ENCODE measurements at regions not wholly inside any gene's neighbourhood (a gene's known extent, or its start where the extent isn't known, plus 50 kb on each side); places are given as distances from the start of the nearest gene placed in this dataset.

DNA sequence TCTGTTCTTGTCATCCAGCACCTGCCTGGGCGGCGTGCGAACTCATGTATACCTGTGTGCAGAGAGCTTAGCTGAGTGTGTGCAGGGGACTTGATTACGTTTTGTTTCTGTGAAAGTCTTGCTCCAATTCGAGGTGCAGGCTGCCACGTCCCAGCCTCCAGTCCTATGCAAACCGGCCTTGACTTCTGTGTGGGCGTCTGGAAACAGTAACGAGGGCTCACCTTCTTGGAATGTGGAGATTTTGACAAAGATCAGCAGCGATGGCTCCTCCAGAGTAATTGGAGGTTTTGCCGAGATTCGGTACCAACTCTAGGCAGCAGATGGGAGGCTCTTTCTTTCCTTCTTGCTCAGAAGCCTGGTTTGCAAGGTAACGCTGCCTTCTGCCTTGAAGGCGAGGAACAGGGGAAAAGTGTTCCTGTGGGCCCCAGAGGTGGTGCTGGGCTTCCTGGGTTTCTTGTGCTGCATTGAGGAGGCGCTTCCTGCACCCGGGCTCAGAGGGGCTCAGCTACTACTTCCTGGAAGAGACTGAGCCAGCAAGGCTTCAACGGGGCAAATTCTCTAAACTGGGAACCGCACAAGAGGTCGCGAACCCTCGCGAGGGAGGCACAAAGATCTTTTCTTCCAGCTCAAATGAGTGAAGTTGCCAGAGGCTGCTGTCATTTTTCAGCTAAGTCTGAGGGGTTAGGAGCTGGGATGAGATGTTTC is 249.0 kb downstream of the AACS start:
- no peaks in the 10 kb centered on the region for H3K36me3 Mint-ChIP-seq
- no peaks in the 10 kb centered on the region for H3K9me3 Mint-ChIP-seq
- no peaks in the 10 kb centered on the region for H3K36me3 ChIP-seq (ENCODE audit: control insufficient read depth, insufficient read depth, low read length)
- WGBS (ENCODE audit: insufficient coverage), result 40% methylated on average over 22 of the region's 22 CpGs
- H3K4me1 Mint-ChIP-seq, result no peaks in the 10 kb centered on the region
- H3K4me3 ChIP-seq (ENCODE audit: low read length), result no peak overlapping the region
- TF ChIP-seq, protein P1, sequence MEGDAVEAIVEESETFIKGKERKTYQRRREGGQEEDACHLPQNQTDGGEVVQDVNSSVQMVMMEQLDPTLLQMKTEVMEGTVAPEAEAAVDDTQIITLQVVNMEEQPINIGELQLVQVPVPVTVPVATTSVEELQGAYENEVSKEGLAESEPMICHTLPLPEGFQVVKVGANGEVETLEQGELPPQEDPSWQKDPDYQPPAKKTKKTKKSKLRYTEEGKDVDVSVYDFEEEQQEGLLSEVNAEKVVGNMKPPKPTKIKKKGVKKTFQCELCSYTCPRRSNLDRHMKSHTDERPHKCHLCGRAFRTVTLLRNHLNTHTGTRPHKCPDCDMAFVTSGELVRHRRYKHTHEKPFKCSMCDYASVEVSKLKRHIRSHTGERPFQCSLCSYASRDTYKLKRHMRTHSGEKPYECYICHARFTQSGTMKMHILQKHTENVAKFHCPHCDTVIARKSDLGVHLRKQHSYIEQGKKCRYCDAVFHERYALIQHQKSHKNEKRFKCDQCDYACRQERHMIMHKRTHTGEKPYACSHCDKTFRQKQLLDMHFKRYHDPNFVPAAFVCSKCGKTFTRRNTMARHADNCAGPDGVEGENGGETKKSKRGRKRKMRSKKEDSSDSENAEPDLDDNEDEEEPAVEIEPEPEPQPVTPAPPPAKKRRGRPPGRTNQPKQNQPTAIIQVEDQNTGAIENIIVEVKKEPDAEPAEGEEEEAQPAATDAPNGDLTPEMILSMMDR (IDR thresholded peaks at IDR 0.05), result no peak
- no peaks in the 10 kb centered on the region for H3K9me3 ChIP-seq (ENCODE audit: control insufficient read depth, insufficient read depth, low read length)
- H3K4me1 ChIP-seq (ENCODE audit: control insufficient read depth, insufficient read depth, low read length), result no peaks in the 10 kb centered on the region
- intact Hi-C loops (cut with micrococcal nuclease), result no loop called here
- no peak overlapping the region for H3K27ac ChIP-seq (ENCODE audit: low read length)
- H3K4me3 Mint-ChIP-seq, result no peak overlapping the region
- H3K27me3 ChIP-seq (ENCODE audit: control insufficient read depth, insufficient read depth, low read length), result no peaks in the 10 kb centered on the region
- no peak for ATAC-seq
- H3K27ac Mint-ChIP-seq, result no peak overlapping the region
- DNase-seq, result no peak
- H3K27me3 Mint-ChIP-seq (ENCODE audit: low read depth in 2 of 2), result peaks cover 4 to 11% of the 10 kb centered on the region in 2 donors

DNA sequence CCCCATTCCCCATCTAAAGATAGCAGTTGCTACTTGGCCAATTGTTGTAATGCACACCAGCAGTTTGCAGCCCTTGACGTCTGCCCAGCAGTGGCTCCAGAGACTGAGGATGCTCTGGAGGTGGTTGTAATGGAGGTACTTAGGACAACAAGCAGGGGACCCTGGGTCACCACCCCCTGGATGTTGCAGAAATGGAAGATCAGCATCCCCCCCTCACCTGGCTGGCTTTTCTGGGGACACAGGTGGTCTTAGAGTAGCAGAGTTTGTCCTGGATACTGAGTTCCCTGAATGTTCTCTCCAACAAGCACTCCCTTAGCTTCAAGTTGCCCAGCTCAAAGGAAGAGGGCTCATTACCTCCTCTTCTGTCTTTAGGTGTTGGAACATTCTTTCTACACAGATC is 250.5 kb downstream of the AACS start:
- no peaks in the 10 kb centered on the region for H3K27me3 ChIP-seq (ENCODE audit: control insufficient read depth, insufficient read depth, low read length)
- ATAC-seq (no peak), DNase-seq (no peak)
- Mint-ChIP-seq H3K27ac (no peak overlapping the region), H3K9me3 (no peaks in the 10 kb centered on the region), H3K4me1 (no peaks in the 10 kb centered on the region), H3K36me3 (no peaks in the 10 kb centered on the region), H3K4me3 (no peak overlapping the region), H3K27me3 (ENCODE audit: low read depth in 2 of 2) (peaks cover 4 to 11% of the 10 kb centered on the region in 2 donors)
- TF ChIP-seq, protein P1 (IDR thresholded peaks at IDR 0.05), result no peak
- H3K36me3 ChIP-seq (ENCODE audit: control insufficient read depth, insufficient read depth, low read length), result no peaks in the 10 kb centered on the region
- WGBS (ENCODE audit: insufficient coverage), result 78% methylated on average over 1 of the region's 1 CpG
- no peaks in the 10 kb centered on the region for H3K4me1 ChIP-seq (ENCODE audit: control insufficient read depth, insufficient read depth, low read length)
- intact Hi-C loops (cut with micrococcal nuclease), result no loop called here
- no peaks in the 10 kb centered on the region for H3K9me3 ChIP-seq (ENCODE audit: control insufficient read depth, insufficient read depth, low read length)
- no peak overlapping the region for H3K27ac ChIP-seq (ENCODE audit: low read length)
- no peak overlapping the region for H3K4me3 ChIP-seq (ENCODE audit: low read length)

GRCh38 chr12:125320177-125320576 is 254.9 kb downstream of the AACS start:
- Histone ChIP-seq H3K9me3 (ENCODE audit: control insufficient read depth, insufficient read depth, low read length) (no peaks in the 10 kb centered on the region), H3K36me3 (ENCODE audit: control insufficient read depth, insufficient read depth, low read length) (no peaks in the 10 kb centered on the region), H3K27ac (ENCODE audit: low read length) (no peak overlapping the region), H3K27me3 (ENCODE audit: control insufficient read depth, insufficient read depth, low read length) (no peaks in the 10 kb centered on the region), H3K4me1 (ENCODE audit: control insufficient read depth, insufficient read depth, low read length) (no peaks in the 10 kb centered on the region), H3K4me3 (ENCODE audit: low read length) (no peak overlapping the region)
- no peak overlapping the region for H3K4me3 Mint-ChIP-seq
- no peaks in the 10 kb centered on the region for H3K36me3 Mint-ChIP-seq
- intact Hi-C loops (cut with micrococcal nuclease), result no loop called here
- WGBS (ENCODE audit: insufficient coverage), result 95% methylated on average over 5 of the region's 6 CpGs
- DNase-seq (no peak), ATAC-seq (no peak)
- TF ChIP-seq, protein P1 (IDR thresholded peaks at IDR 0.05), result no peak
- H3K9me3 Mint-ChIP-seq, result no peaks in the 10 kb centered on the region
- H3K27me3 Mint-ChIP-seq (ENCODE audit: low read depth in 2 of 2), result no peaks in the 10 kb centered on the region
- H3K4me1 Mint-ChIP-seq, result no peaks in the 10 kb centered on the region
- no peak overlapping the region for H3K27ac Mint-ChIP-seq

Measured in natural killer cell (primary cell).